ENCODE measurements at regions not wholly inside any gene's neighbourhood (a gene's known extent, or its start where the extent isn't known, plus 50 kb on each side); places are given as distances from the start of the nearest gene placed in this dataset.

DNA sequence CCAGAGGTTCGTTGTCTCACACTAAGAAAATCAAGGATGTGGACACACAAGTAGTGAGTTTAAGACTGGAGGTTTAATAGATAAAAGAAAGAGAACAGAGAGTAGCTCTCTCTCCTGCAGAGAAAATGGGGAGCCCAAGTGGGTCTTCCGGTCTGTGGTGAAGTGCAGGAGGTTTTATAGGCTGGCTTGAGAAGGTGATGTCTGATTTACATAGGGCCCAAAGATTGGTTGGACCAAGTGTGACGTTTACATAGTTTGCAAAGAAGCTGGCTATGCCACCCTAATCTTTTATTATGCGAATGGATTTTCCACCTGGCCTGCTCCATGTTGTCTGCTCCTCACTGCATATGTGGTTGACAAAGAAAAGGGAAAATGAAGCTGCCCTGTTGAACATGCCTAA is 430.4 kb upstream of the TRIB2 start:
- H3K4me1 ChIP-seq (ENCODE audit: control insufficient read depth, extremely low read depth, insufficient read depth, low read length): peaks cover 15% of the 10 kb centered on the region
- H3K4me3 ChIP-seq (replicated peaks in 1 of 3; ENCODE audit: insufficient read depth in 1 of 3, low read depth in 1 of 3, low read length in 3 of 3): no peak overlapping the region
- H4K20me1 ChIP-seq (replicated peaks; ENCODE audit: control insufficient read depth, extremely low read depth, insufficient read depth, low read length): no peaks in the 10 kb centered on the region
- dilution Hi-C loops (cut with MboI; ENCODE audit: extremely low pct_ligation_motif_present, low sequenced_read_pairs) (no loop called here), intact Hi-C loops (cut with micrococcal nuclease) (loop anchor here (5.0 to 10.0 kb wide), 3 partner anchors 422 to 718 kb away; partner anchors contain the start of gene TRIB2)
- ChIA-PET CTCF (interaction anchor here (0.8 to 2.0 kb wide), 3 partner anchors 15 to 721 kb away, joined by 3 to 10 read pairs (median 4); partner anchors contain the start of gene TRIB2), POLR2A (no interaction called here)
- no TSS peak for BruUV-seq (replicated peaks)
- H3K9ac ChIP-seq (replicated peaks; ENCODE audit: extremely low read depth, insufficient read depth, low read length): no peak overlapping the region
- H2AFZ ChIP-seq (ENCODE audit: low read depth, low read length): no peak overlapping the region
- DNase-seq (ENCODE audit: low read depth, low spot score) (no peak), FAIRE-seq (no peak)
- no peaks in the 10 kb centered on the region for H3K36me3 ChIP-seq (ENCODE audit: control insufficient read depth in 2 of 2, extremely low read depth in 1 of 2, insufficient read depth in 2 of 2, low read length in 2 of 2)
- no peaks in the 10 kb centered on the region for H3K79me2 ChIP-seq (ENCODE audit: control insufficient read depth, insufficient read depth, low read length)
- H3K27me3 ChIP-seq (ENCODE audit: control insufficient read depth in 2 of 2, insufficient read depth in 2 of 2, low read length in 2 of 2): peaks cover 0 to 3% of the 10 kb centered on the region in 2 experiments
- no peak overlapping the region for H3K4me2 ChIP-seq (ENCODE audit: insufficient read depth, low read length)
- H3K9me1 ChIP-seq (replicated peaks; ENCODE audit: control insufficient read depth, extremely low read depth, insufficient read depth, low read length): no peaks in the 10 kb centered on the region
- H3K27ac ChIP-seq (ENCODE audit: insufficient read depth, low read depth, low read length): no peak overlapping the region
- TF ChIP-seq POLR2A (IDR thresholded peaks at IDR 0.05; ENCODE audit: low read depth, low read length) (no peak), POLR2AphosphoS5 (IDR thresholded peaks at IDR 0.05; ENCODE audit: insufficient read depth, low read depth, low read length) (no peak), FOS (IDR thresholded peaks at IDR 0.05; ENCODE audit: borderline replicate concordance, insufficient read depth, low read length) (no peak), GATA2 (IDR thresholded peaks at IDR 0.05; ENCODE audit: insufficient read depth, insufficient read length, low read depth, low read length) (no peak), EZH2 (IDR thresholded peaks at IDR 0.05; ENCODE audit: borderline replicate concordance, low read depth, low read length, severe bottlenecking) (no peak), MYC (IDR thresholded peaks at IDR 0.05; ENCODE audit: low read depth, low read length) (no peak), JUN (IDR thresholded peaks at IDR 0.05; ENCODE audit: borderline replicate concordance, insufficient read depth, insufficient read length, low read depth) (no peak), CTCF (IDR thresholded peaks at IDR 0.05; ENCODE audit: extremely low read depth in 1 of 2, insufficient read depth in 1 of 2, low read depth in 1 of 2, low read length in 2 of 2) (no peak), MAX (IDR thresholded peaks at IDR 0.05; ENCODE audit: insufficient read depth, insufficient read length) (no peak)
- no peaks in the 10 kb centered on the region for H3K9me3 ChIP-seq (replicated peaks; ENCODE audit: control insufficient read depth, insufficient read depth, low read length)

Measured in endothelial cell of umbilical vein (primary cell).